Liver (tissue), 8 donors: ENCODE measurements at regions not wholly inside any gene's neighbourhood (a gene's known extent, or its start where the extent isn't known, plus 50 kb on each side); places are given as distances from the start of the nearest gene placed in this dataset.

Source experiments
- DNase-seq: peaks from one replicate; pipeline ENCODE4 v3.0.0-alpha.2; 2017; ENCODE audit warnings: low spot score
- H3K27ac ChIP-seq, 2 donors: one replicate each; pipeline ENCODE4 v1.7.0; 2013; ENCODE audit warnings: inconsistent platforms in 2 of 2, low read length in 2 of 2, control low read depth in 1 of 2, low read depth in 1 of 2, mild to moderate bottlenecking in 1 of 2
- H3K27me3 ChIP-seq, 4 donors: one replicate each; pipeline versions ENCODE4 v1.6.1 to v1.7.0; 2013; ENCODE audit warnings: low read length in 3 of 4, inconsistent platforms in 1 of 4, mild to moderate bottlenecking in 1 of 4, moderate library complexity in 1 of 4; ENCODE audit not compliant: control insufficient read depth in 4 of 4, insufficient read depth in 4 of 4
- H3K36me3 ChIP-seq, 4 donors: one replicate each; pipeline versions ENCODE4 v1.6.1 to v1.7.0; 2013; ENCODE audit warnings: low read length in 3 of 4, mild to moderate bottlenecking in 3 of 4, low read depth in 1 of 4, moderate library complexity in 1 of 4; ENCODE audit not compliant: control insufficient read depth in 4 of 4, insufficient read depth in 3 of 4
- H3K4me1 ChIP-seq, 4 donors: one replicate each; pipeline versions ENCODE4 v1.6.1 to v1.7.0; 2013; ENCODE audit warnings: low read length in 3 of 4, mild to moderate bottlenecking in 3 of 4, moderate library complexity in 1 of 4; ENCODE audit not compliant: control insufficient read depth in 4 of 4, insufficient read depth in 4 of 4
- H3K4me3 ChIP-seq, 3 donors: one replicate each; pipeline versions ENCODE4 v1.6.1 to v1.7.0; 2013; ENCODE audit warnings: low read length in 3 of 3, control low read depth in 1 of 3, low read depth in 1 of 3, mild to moderate bottlenecking in 1 of 3
- H3K9ac ChIP-seq, 2 donors: one replicate each; pipeline ENCODE4 v1.7.0; 2013; ENCODE audit warnings: low read length in 2 of 2, mild to moderate bottlenecking in 2 of 2, moderate library complexity in 2 of 2, control low read depth in 1 of 2, low read depth in 1 of 2
- H3K9me3 ChIP-seq, 4 donors: one replicate each; pipeline versions ENCODE4 v1.6.1 to v1.7.0; 2013; ENCODE audit warnings: low read length in 3 of 4; ENCODE audit not compliant: control insufficient read depth in 4 of 4
- ATF3 ChIP-seq: IDR thresholded peaks from 2 replicates; pipeline ENCODE4 v1.6.1; 2016; ENCODE audit warnings: antibody characterized with exemption
- CTCF ChIP-seq: fragments of 150-350 bp; IDR thresholded peaks from 2 replicates; pipeline ENCODE4 v1.5.1; 2017; ENCODE audit warnings: improper control_type of control experiment, low read depth, low read length; ENCODE audit not compliant: missing input control
- EGR1 ChIP-seq, 2 donors: IDR thresholded peaks; 2 replicates each; pipeline ENCODE4 v1.6.1; 2016 to 2018; ENCODE audit warnings: antibody characterized with exemption in 2 of 2, low read depth in 2 of 2
- FOXA1 ChIP-seq: IDR thresholded peaks from 2 replicates; pipeline ENCODE4 v1.6.1; 2016; ENCODE audit warnings: antibody characterized with exemption
- FOXA2 ChIP-seq: IDR thresholded peaks from 2 replicates; pipeline ENCODE4 v1.6.1; 2016; ENCODE audit warnings: antibody characterized with exemption
- GABPA ChIP-seq, 2 donors: IDR thresholded peaks in 1 of 2; conservative IDR thresholded peaks in 1 of 2; 2 replicates each; pipeline ENCODE4 v1.6.1; 2016; ENCODE audit warnings: antibody characterized with exemption in 2 of 2, mild to moderate bottlenecking in 1 of 2, moderate library complexity in 1 of 2
- HNF4A ChIP-seq, 2 donors: conservative IDR thresholded peaks; 2 replicates each; pipeline ENCODE4 v1.6.1; 2016; ENCODE audit warnings: antibody characterized with exemption in 2 of 2, mild to moderate bottlenecking in 2 of 2
- HNF4G ChIP-seq: IDR thresholded peaks from 2 replicates; pipeline ENCODE4 v1.6.1; 2016; ENCODE audit warnings: antibody characterized with exemption
- JUND ChIP-seq, 2 donors: IDR thresholded peaks; 2 replicates each; pipeline ENCODE4 v1.6.1; 2016; ENCODE audit warnings: antibody characterized with exemption in 2 of 2
- MAX ChIP-seq: IDR thresholded peaks from 2 replicates; pipeline ENCODE4 v1.6.1; 2016; ENCODE audit warnings: antibody characterized with exemption
- NR2F2 ChIP-seq: IDR thresholded peaks from 2 replicates; pipeline ENCODE4 v1.6.1; 2016; ENCODE audit warnings: antibody characterized with exemption
- RAD21 ChIP-seq, 2 donors: IDR thresholded peaks; 2 replicates each; pipeline ENCODE4 v1.6.1; 2016; ENCODE audit warnings: antibody characterized with exemption in 2 of 2, mild to moderate bottlenecking in 2 of 2
- REST ChIP-seq: IDR thresholded peaks from 2 replicates; pipeline ENCODE4 v1.6.1; 2016; ENCODE audit warnings: antibody characterized with exemption, mild to moderate bottlenecking
- RXRA ChIP-seq, 2 donors: IDR thresholded peaks; 2 replicates each; pipeline ENCODE4 v1.6.1; 2017 to 2018; ENCODE audit warnings: antibody characterized with exemption in 2 of 2, mild to moderate bottlenecking in 1 of 2
- SP1 ChIP-seq: IDR thresholded peaks from 2 replicates; pipeline ENCODE4 v1.6.1; 2018; ENCODE audit warnings: antibody characterized with exemption, mild to moderate bottlenecking
- TAF1 ChIP-seq: conservative IDR thresholded peaks from 2 replicates; pipeline ENCODE4 v1.6.1; 2016; ENCODE audit warnings: antibody characterized with exemption, mild to moderate bottlenecking
- YY1 ChIP-seq: IDR thresholded peaks from 2 replicates; pipeline ENCODE4 v1.6.1; 2016; ENCODE audit warnings: antibody characterized with exemption, mild to moderate bottlenecking
- ZBTB33 ChIP-seq: IDR thresholded peaks from 2 replicates; pipeline ENCODE4 v1.6.1; 2016; ENCODE audit warnings: antibody characterized with exemption
- WGBS: extraction: QIAGEN DNeasy Blood & Tissue Kit; methylation state at CpG from one replicate; pipeline ENCODE4 v1.1.7; 2013; 5-methylcytosine and 5-hydroxymethylcytosine counted together
- donor health status: healthy.
- donor health status: healthy.
- donor health status: healthy.
- donor health status: healthy.
- donor health status: healthy.

GRCh38 chr2:39934851-39935250, 155.8 kb upstream of the THUMPD2 start:
- no peak overlapping the region for H3K9ac ChIP-seq
- DNase-seq, result no peak
- H3K27me3 ChIP-seq, result peaks cover 0 to 4% (median 1%) of the 10 kb centered on the region in 4 donors
- TF ChIP-seq JUND (IDR thresholded peaks at IDR 0.05), result no peak
- TF ChIP-seq ZBTB33, result no peak
- TF ChIP-seq FOXA1, result no peak
- no peak for TF ChIP-seq ATF3
- no peak for TF ChIP-seq YY1
- no peak for TF ChIP-seq REST
- TF ChIP-seq CTCF, result no peak
- TF ChIP-seq SP1, result no peak
- no peak for TF ChIP-seq RAD21 (IDR thresholded peaks at IDR 0.05)
- TF ChIP-seq HNF4A (conservative IDR thresholded peaks at IDR 0.05), result no peak
- no peak for TF ChIP-seq FOXA2
- TF ChIP-seq GABPA (IDR thresholded peaks at IDR 0.05 in 1 of 2, conservative IDR thresholded peaks at IDR 0.05 in 1 of 2), result no peak
- no peak for TF ChIP-seq MAX
- no peak for TF ChIP-seq EGR1 (IDR thresholded peaks at IDR 0.05; ENCODE audit: low read depth in 2 of 2)
- TF ChIP-seq NR2F2, result no peak
- TF ChIP-seq HNF4G, result no peak
- TF ChIP-seq RXRA (IDR thresholded peaks at IDR 0.05), result no peak
- no peak for TF ChIP-seq TAF1
- 93% methylated on average over 1 of the region's 1 CpG for WGBS
- H3K36me3 ChIP-seq, result no peaks in the 10 kb centered on the region
- no peaks in the 10 kb centered on the region for H3K4me1 ChIP-seq
- H3K27ac ChIP-seq, result no peak overlapping the region
- H3K9me3 ChIP-seq, result no peaks in the 10 kb centered on the region
- H3K4me3 ChIP-seq, result no peak overlapping the region

- no peaks in the 10 kb centered on the region for H3K36me3 ChIP-seq
- no peaks in the 10 kb centered on the region for H3K9me3 ChIP-seq
- no peak overlapping the region for H3K9ac ChIP-seq
- no peak for DNase-seq
- H3K4me1 ChIP-seq, result no peaks in the 10 kb centered on the region
- no peak overlapping the region for H3K27ac ChIP-seq
- peaks cover 0 to 6% (median 2%) of the 10 kb centered on the region in 4 donors for H3K27me3 ChIP-seq
- 44% methylated on average over 3 of the region's 3 CpGs for WGBS
- no peak overlapping the region for H3K4me3 ChIP-seq
- TF ChIP-seq MAX (no peak), TAF1 (no peak), GABPA (IDR thresholded peaks at IDR 0.05 in 1 of 2, conservative IDR thresholded peaks at IDR 0.05 in 1 of 2) (no peak), RXRA (IDR thresholded peaks at IDR 0.05) (no peak), NR2F2 (no peak), YY1 (no peak), ZBTB33 (no peak), SP1 (no peak), HNF4G (no peak), FOXA2 (no peak), JUND (IDR thresholded peaks at IDR 0.05) (no peak), FOXA1 (no peak), ATF3 (no peak)
These were observed 154.1 kb upstream of the THUMPD2 start for GRCh38 chr2:39933196-39933595.
